ENCODE measurements at regions not wholly inside any gene's neighbourhood (a gene's known extent, or its start where the extent isn't known, plus 50 kb on each side); places are given as distances from the start of the nearest gene placed in this dataset.

- TF ChIP-seq, protein P1, sequence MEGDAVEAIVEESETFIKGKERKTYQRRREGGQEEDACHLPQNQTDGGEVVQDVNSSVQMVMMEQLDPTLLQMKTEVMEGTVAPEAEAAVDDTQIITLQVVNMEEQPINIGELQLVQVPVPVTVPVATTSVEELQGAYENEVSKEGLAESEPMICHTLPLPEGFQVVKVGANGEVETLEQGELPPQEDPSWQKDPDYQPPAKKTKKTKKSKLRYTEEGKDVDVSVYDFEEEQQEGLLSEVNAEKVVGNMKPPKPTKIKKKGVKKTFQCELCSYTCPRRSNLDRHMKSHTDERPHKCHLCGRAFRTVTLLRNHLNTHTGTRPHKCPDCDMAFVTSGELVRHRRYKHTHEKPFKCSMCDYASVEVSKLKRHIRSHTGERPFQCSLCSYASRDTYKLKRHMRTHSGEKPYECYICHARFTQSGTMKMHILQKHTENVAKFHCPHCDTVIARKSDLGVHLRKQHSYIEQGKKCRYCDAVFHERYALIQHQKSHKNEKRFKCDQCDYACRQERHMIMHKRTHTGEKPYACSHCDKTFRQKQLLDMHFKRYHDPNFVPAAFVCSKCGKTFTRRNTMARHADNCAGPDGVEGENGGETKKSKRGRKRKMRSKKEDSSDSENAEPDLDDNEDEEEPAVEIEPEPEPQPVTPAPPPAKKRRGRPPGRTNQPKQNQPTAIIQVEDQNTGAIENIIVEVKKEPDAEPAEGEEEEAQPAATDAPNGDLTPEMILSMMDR (IDR thresholded peaks at IDR 0.05 in 4 of 5, conservative IDR thresholded peaks at IDR 0.05 in 1 of 5) = no peak
- no peak for TF ChIP-seq POLR2A (IDR thresholded peaks at IDR 0.05)
Observed at GRCh38 chr4:29908276-29908675, 811.9 kb upstream of the PCDH7 start.
